T-helper 9 cell (primary cell): ENCODE measurements at regions not wholly inside any gene's neighbourhood (a gene's known extent, or its start where the extent isn't known, plus 50 kb on each side); places are given as distances from the start of the nearest gene placed in this dataset.
"Not testable (repeated sequence)": the region's sequence is repeated elsewhere in the genome, so short reads cannot be mapped to it uniquely, and the experiment has no call there.

Experiments used
- DNase-seq: peaks from one replicate; pipeline ENCODE4 v3.0.0-alpha.2; 2020

DNA sequence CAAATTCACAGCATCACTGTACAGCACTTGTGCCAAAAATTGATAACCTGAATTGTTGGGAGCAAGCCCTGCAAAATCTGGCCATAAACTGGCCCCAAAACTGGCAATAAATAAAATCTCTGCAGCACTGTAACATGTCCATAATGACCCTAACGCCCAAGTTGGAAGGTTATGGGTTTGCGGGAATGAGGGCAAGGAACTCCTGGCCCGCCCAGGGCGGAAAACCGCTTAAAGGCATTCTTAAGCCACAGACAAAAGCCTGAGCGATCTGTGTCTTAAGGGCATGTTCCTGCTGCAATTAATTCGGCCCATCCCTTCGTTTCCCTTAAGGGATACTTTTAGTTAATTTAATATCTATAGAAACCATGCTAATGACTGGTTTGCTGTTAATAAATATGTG is 690.1 kb upstream of the EPHA5 start:
- DNase-seq = not testable (repeated sequence)

- no peak for DNase-seq
These were observed 687.0 kb upstream of the EPHA5 start for GRCh38 chr4:66357316-66357715.

DNA sequence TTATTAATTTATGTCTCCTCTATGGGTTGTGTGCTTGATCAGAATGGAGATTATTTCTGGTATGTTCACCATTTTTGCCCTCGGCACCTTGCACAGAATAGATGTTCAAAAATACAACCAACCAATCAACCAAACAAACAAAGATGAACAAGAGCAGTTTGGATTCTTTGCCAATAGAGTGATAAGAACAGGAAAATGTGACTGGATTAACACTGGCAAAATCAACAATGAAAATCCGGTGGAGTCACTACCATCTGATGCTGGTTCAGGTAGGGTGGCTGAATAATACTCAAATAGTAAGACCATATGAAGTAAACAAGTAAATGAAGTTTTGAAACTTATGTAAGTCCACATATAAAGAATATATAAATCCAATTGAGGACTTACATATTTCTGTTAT is 685.0 kb upstream of the EPHA5 start:
- no peak for DNase-seq

DNA sequence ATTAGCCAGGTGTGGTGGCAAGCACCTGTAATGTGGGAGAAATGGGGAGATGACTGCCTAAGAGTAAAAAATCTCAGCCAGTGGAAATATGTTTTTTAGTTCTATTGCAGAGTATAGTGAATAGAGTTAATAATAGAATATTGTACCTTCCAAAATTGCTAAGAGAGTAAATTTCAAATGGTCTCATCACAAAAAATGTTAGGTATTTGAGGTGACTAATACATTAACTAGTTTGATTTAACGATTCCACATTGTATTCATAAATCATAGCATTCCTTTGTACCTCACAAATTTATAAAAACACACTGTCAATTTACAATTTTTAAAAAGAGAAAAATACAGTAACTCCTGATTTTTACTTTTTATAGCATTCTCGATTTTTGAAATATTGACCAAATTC is 681.5 kb upstream of the EPHA5 start:
- no peak for DNase-seq

GRCh38 chr4:66340286-66340893 is 670.1 kb upstream of the EPHA5 start:
- DNase-seq = no peak

GRCh38 chr4:66339007-66339406 is 668.7 kb upstream of the EPHA5 start:
- no peak for DNase-seq

DNA sequence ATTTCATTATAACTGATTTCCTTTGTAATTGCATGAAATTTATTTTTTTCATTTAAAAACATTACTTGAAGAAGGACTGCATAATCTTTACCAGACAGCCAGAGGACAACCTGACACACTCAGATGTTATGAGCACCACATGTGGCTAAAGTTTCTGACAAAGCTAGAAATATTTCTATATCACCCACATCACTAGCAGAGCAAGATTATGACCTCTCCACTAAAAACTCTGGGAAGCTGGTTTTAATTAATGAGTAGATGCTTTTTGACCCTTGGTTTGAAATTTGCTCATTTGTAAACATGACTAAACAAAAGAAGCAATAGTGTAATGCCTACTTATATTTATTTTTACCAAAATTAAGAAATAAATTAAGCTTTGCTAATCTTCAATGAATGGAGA is 661.5 kb upstream of the EPHA5 start:
- no peak for DNase-seq

DNA sequence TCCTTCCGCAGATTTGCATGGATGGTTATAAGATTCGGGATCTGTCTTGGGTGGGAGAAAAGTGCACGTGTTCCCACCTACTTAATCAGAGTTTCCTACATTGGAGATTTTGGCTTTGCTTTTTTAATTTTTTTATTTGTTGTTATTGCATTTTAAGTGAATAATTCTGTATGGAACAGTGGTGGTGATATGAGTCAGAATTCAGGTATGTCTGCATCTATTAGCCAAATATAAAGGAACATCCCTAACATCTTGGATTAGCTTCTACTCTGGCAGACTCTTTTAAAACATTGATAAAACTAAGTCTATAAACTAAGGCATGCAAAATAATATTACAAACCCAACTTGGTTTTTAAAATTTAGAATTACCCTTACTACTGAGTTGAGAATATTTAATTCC is 659.8 kb upstream of the EPHA5 start:
- no peak for DNase-seq

DNA sequence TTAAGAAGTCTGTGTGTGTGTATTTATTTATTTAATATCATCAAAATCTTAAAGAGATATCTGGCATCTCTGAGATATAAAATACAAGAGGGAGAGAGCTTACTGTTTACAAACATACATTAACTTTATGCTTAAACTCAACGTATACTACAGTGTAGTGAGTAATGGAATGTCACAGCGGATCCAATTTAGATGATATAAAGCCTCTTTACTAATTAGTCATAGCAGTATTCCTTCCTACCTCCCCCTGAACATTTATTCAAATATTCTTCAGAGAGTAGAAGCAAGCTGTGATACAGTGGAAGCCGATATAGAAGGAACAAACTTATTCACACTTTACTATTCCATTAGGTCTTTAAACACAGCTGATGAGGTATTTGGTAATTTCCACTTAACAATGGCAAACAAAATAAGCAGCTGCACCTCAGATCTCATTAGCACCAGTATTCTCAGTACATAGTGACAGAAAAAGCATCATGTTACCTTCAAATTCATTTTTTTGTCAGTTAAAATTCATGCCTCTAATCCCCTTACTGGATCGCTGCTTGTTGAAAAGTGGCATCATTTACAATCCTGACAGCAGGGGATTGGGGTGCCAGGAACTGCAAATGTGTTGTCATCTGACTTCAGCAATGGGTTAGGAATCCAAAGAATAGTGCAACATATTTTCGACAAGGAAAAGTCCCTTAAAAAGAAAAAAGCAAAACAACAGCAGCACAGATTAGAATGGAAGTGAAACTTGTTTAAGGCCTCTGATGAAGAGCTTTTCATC is 658.7 kb upstream of the EPHA5 start:
- no peak for DNase-seq

DNA sequence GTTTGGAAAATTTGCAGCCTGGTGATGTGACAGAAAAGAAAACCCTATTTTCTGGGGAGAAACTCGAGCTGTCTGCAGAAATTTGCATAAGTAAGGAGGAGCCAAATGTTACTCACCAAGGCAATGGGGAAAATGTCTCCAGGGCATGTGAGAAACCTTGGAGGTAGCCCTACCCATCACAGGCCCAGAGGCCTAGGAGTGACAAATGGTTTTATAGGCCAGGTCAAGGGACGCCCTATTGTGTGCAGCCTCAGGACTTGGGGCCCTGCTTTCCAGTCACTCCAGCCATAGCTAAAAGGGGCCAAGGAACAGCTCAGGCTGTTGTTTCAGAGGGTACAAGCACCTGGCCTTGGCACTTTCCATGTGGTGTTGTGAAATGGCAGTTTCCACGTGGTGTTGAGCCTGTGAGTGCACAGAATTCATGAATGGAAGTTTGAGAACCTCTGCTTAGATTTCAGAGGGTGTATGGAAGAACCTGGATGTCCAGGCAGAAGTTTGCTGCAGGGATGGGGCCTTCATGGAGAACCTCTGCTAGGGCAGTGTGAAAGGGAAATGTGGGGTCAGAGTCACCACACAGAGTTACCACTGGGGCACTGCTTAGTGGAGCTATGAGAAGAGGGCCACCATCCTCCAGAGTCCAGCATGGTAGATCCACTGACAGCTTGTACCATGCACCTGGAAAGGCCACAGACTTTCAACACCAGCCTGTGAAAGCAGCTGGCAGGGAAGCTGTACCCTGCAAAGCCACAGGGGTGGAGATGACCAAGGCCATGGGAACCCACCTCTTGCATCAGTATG is 637.6 kb upstream of the EPHA5 start:
- no peak for DNase-seq

- no peak for DNase-seq
These were observed 630.1 kb upstream of the EPHA5 start for GRCh38 chr4:66300336-66300934.

GRCh38 chr4:66298569-66298968 is 628.3 kb upstream of the EPHA5 start:
- DNase-seq = no peak

- DNase-seq = no peak
These were observed 627.4 kb upstream of the EPHA5 start for GRCh38 chr4:66297703-66298102.

DNA sequence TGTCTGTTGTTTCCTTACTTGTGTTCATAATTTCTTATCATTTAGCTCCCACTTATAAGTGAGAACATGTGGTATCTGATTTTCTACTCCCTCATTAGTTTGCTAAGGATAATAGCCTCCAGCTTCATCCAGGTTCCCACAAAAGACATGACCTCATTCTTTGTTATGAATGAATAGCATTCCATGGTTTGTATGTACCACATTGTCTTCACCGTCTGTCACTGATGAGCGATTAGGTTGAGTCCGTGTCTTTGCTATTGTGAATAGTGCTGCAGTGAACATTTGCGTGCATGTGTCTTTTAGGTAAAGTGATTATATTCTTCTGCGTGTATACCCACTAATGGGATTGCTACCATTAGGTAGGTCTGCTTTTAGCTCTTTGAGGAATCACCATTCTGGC is 624.3 kb upstream of the EPHA5 start:
- no peak for DNase-seq

GRCh38 chr4:66284991-66285451 is 614.7 kb upstream of the EPHA5 start:
- DNase-seq = no peak

GRCh38 chr4:66279084-66279483 is 608.8 kb upstream of the EPHA5 start:
- no peak for DNase-seq

DNA sequence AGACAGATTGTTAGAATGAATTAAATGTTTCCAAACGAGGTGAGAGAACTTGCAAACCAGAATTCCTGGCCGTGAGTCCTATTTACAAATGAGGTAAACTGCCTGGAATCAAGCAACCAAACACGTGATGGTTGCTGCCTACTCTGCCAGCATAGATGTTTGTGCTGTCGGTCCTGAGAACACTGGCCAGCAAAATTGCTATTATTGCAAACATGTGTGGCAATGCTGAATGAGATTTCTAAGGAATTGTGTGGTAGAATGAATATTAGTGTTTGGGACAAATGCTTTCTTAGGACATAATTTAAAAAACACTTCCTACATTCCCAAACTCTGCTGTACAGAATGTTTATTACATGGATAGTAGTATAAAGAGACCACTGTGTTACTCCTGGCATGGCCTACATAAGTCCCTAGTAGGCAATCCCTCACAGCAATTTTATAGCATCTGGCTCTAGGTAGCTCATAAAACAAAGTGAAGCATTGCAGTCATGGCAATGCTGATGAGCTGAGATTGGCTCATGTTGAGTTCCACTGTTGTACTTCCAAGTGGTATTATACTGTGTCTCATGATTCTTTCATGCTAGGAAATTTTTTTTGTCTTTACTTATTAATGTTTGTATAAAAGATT is 605.2 kb upstream of the EPHA5 start:
- DNase-seq = no peak

- no peak for DNase-seq
These were observed 602.8 kb upstream of the EPHA5 start for GRCh38 chr4:66273110-66273509.

DNA sequence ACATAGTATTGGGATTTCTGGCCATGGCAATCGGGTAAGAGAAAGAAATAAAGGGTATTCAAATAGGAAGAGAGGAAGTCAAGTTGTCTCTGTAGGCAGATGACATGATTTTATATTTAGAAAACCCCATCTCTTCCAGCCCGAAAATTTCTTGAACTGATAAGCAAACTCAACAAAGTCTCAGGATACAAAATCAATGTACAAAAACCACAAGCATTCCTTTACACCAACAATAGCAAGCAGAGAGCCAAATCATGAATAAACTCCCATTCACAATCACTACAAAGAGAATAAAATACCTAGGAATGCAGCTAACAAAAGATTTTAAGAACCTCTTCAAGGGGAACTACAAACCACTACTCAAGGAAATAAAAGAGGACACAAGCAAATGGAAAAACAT is 600.1 kb upstream of the EPHA5 start:
- DNase-seq = not testable (repeated sequence)

GRCh38 chr4:66266554-66266953 is 596.3 kb upstream of the EPHA5 start:
- DNase-seq = not testable (repeated sequence)

DNA sequence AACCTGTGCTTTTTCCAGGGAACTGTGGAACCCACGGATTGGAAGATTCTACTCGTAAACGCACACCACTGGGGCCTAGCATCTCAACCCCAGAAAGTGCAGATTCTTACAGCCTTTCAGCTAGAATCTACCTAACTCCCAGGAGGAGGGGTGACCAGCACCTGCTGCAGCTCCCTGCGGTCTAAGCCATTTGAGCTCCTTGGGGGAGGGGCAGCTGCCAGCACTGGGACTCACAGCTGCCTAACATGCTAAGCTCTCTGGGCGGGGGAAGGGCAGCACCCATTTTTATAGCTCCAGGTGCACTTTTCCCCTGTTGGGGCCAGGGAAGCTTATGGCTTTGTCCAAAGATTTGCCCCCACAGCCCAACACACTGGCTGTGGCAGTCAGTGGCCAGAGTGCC is 595.7 kb upstream of the EPHA5 start:
- no peak for DNase-seq

GRCh38 chr4:66252291-66252690 is 582.0 kb upstream of the EPHA5 start:
- DNase-seq = no peak

GRCh38 chr4:66246643-66247042 is 576.4 kb upstream of the EPHA5 start:
- no peak for DNase-seq
